Mesodermal cell (in vitro differentiated cells): ENCODE measurements at regions not wholly inside any gene's neighbourhood (a gene's known extent, or its start where the extent isn't known, plus 50 kb on each side); places are given as distances from the start of the nearest gene placed in this dataset.

Source experiments
- H3K27ac ChIP-seq: 2 replicates; pipeline ENCODE4 v1.7.0; 2013; ENCODE audit warnings: mild to moderate bottlenecking, low read depth, low read length, moderate library complexity; ENCODE audit not compliant: severe bottlenecking
- H3K36me3 ChIP-seq: 2 replicates; pipeline ENCODE4 v1.7.1; 2013; ENCODE audit warnings: mild to moderate bottlenecking, low read length, moderate library complexity; ENCODE audit not compliant: control insufficient read depth, insufficient read depth
- H3K4me1 ChIP-seq: one replicate; pipeline ENCODE4 v1.7.1; 2013; ENCODE audit warnings: mild to moderate bottlenecking, low read length; ENCODE audit not compliant: insufficient read depth, control insufficient read depth, poor library complexity, severe bottlenecking
- H3K4me3 ChIP-seq: 2 replicates; pipeline ENCODE4 v1.7.0; 2013; ENCODE audit warnings: low read length, control low read depth, mild to moderate bottlenecking; ENCODE audit not compliant: insufficient read depth, poor library complexity, severe bottlenecking; ENCODE audit errors: extremely low read depth
- H3K9me3 ChIP-seq: 2 replicates; pipeline ENCODE4 v1.7.1; 2013; ENCODE audit warnings: mild to moderate bottlenecking, low read length, moderate library complexity; ENCODE audit not compliant: control insufficient read depth
- WGBS, 2 experiments: methylation state at CpG; one replicate each; pipeline ENCODE4 v1.1.5; 2013; ENCODE audit warnings: missing lambda C conversion rate in 2 of 2; ENCODE audit not compliant: insufficient coverage in 2 of 2; 5-methylcytosine and 5-hydroxymethylcytosine counted together

- Histone ChIP-seq H3K4me3 (no peak overlapping the region), H3K27ac (no peak overlapping the region), H3K4me1 (no peaks in the 10 kb centered on the region), H3K9me3 (no peaks in the 10 kb centered on the region), H3K36me3 (no peaks in the 10 kb centered on the region)
- WGBS, 2 experiments, result 92 to 98% methylated on average over 8 of the region's 8 CpGs
These were observed 610.4 kb upstream of the SLITRK6 start for GRCh38 chr13:86409466-86410241.

GRCh38 chr13:86425170-86425815 is 626.1 kb upstream of the SLITRK6 start:
- Histone ChIP-seq H3K27ac (no peak overlapping the region), H3K36me3 (no peaks in the 10 kb centered on the region), H3K4me3 (no peak overlapping the region), H3K4me1 (no peaks in the 10 kb centered on the region), H3K9me3 (no peaks in the 10 kb centered on the region)
- WGBS, 2 experiments, result 51% methylated on average over 3 of the region's 3 CpGs; no CpG with 5 or more reads in 1 of the 2 experiments

GRCh38 chr13:86426437-86426836 is 627.2 kb upstream of the SLITRK6 start:
- H3K9me3 ChIP-seq, result no peaks in the 10 kb centered on the region
- H3K4me1 ChIP-seq, result no peaks in the 10 kb centered on the region
- H3K4me3 ChIP-seq, result no peak overlapping the region
- H3K36me3 ChIP-seq, result no peaks in the 10 kb centered on the region
- no peak overlapping the region for H3K27ac ChIP-seq
- WGBS, 2 experiments, result 73 to 100% methylated on average over 1 of the region's 2 CpGs

- H3K4me3 ChIP-seq, result no peak overlapping the region
- H3K4me1 ChIP-seq, result no peaks in the 10 kb centered on the region
- no peaks in the 10 kb centered on the region for H3K36me3 ChIP-seq
- WGBS, 2 experiments, result 88 to 100% methylated on average over 1 of the region's 2 CpGs
- H3K9me3 ChIP-seq, result no peaks in the 10 kb centered on the region
- H3K27ac ChIP-seq, result no peak overlapping the region
These were observed 630.5 kb upstream of the SLITRK6 start for GRCh38 chr13:86429756-86430155.

- no peaks in the 10 kb centered on the region for H3K9me3 ChIP-seq
- H3K36me3 ChIP-seq, result no peaks in the 10 kb centered on the region
- 100% methylated on average over 1 of the region's 1 CpG; no CpG with 5 or more reads in 1 of the 2 experiments for WGBS, 2 experiments
- H3K4me3 ChIP-seq, result no peak overlapping the region
- no peak overlapping the region for H3K27ac ChIP-seq
- no peaks in the 10 kb centered on the region for H3K4me1 ChIP-seq
These were observed 638.8 kb upstream of the SLITRK6 start for GRCh38 chr13:86438034-86438433.

GRCh38 chr13:86445206-86445605 is 646.0 kb upstream of the SLITRK6 start:
- Histone ChIP-seq H3K4me3 (no peak overlapping the region), H3K36me3 (no peaks in the 10 kb centered on the region), H3K9me3 (no peaks in the 10 kb centered on the region), H3K4me1 (no peaks in the 10 kb centered on the region), H3K27ac (no peak overlapping the region)
- WGBS, 2 experiments, result no CpG with 5 or more reads among the region's 1 CpG

- 88% methylated on average over 2 of the region's 3 CpGs; no CpG with 5 or more reads in 1 of the 2 experiments for WGBS, 2 experiments
- Histone ChIP-seq H3K4me1 (no peaks in the 10 kb centered on the region), H3K9me3 (no peaks in the 10 kb centered on the region), H3K27ac (no peak overlapping the region), H3K36me3 (no peaks in the 10 kb centered on the region), H3K4me3 (no peak overlapping the region)
These were observed 646.5 kb upstream of the SLITRK6 start for GRCh38 chr13:86445672-86446071.

- WGBS, 2 experiments, result no CpG with 5 or more reads among the region's 2 CpGs
- no peaks in the 10 kb centered on the region for H3K9me3 ChIP-seq
- no peak overlapping the region for H3K27ac ChIP-seq
- H3K36me3 ChIP-seq, result no peaks in the 10 kb centered on the region
- H3K4me1 ChIP-seq, result no peaks in the 10 kb centered on the region
- H3K4me3 ChIP-seq, result no peak overlapping the region
These were observed 647.1 kb upstream of the SLITRK6 start for GRCh38 chr13:86446311-86446710.

- Histone ChIP-seq H3K4me1 (no peaks in the 10 kb centered on the region), H3K4me3 (no peak overlapping the region), H3K9me3 (no peaks in the 10 kb centered on the region), H3K27ac (no peak overlapping the region), H3K36me3 (no peaks in the 10 kb centered on the region)
- WGBS, 2 experiments, result no CpG with 5 or more reads among the region's 1 CpG
These were observed 648.3 kb upstream of the SLITRK6 start for GRCh38 chr13:86447479-86447878.

- Histone ChIP-seq H3K36me3 (no peaks in the 10 kb centered on the region), H3K4me3 (no peak overlapping the region), H3K9me3 (no peaks in the 10 kb centered on the region), H3K4me1 (no peaks in the 10 kb centered on the region), H3K27ac (no peak overlapping the region)
These were observed 662.8 kb upstream of the SLITRK6 start for GRCh38 chr13:86462011-86462410.

GRCh38 chr13:86464193-86464592 is 665.0 kb upstream of the SLITRK6 start:
- H3K4me3 ChIP-seq, result no peak overlapping the region
- H3K4me1 ChIP-seq, result no peaks in the 10 kb centered on the region
- 79 to 86% methylated on average over 1 to 2 of the region's 3 CpGs for WGBS, 2 experiments
- no peaks in the 10 kb centered on the region for H3K36me3 ChIP-seq
- peak overlapping the region; percentile 16 for H3K27ac ChIP-seq
- H3K9me3 ChIP-seq, result no peaks in the 10 kb centered on the region
